GM19023 (cell line): ENCODE measurements at regions not wholly inside any gene's neighbourhood (a gene's known extent, or its start where the extent isn't known, plus 50 kb on each side); places are given as distances from the start of the nearest gene placed in this dataset.
"Not testable (repeated sequence)": the region's sequence is repeated elsewhere in the genome, so short reads cannot be mapped to it uniquely, and the experiment has no call there.

Source experiments
- ATAC-seq: cut with Tn5 transposase; IDR thresholded peaks from one replicate; pipeline ENCODE4 v1.9.1; 2021; ENCODE audit warnings: mild to moderate bottlenecking, moderate library complexity; ENCODE audit not compliant: unreplicated experiment

- ATAC-seq: no peak
Observed at GRCh38 chr13:31605076-31605860, 134.1 kb upstream of the RXFP2 start.

GRCh38 chr13:31607531-31607930 lies 131.8 kb upstream of the RXFP2 start:
- not testable (repeated sequence) for ATAC-seq

GRCh38 chr13:31608780-31609179 lies 130.5 kb upstream of the RXFP2 start:
- not testable (repeated sequence) for ATAC-seq

GRCh38 chr13:31610270-31610998 lies 128.9 kb upstream of the RXFP2 start:
- ATAC-seq: no peak

DNA sequence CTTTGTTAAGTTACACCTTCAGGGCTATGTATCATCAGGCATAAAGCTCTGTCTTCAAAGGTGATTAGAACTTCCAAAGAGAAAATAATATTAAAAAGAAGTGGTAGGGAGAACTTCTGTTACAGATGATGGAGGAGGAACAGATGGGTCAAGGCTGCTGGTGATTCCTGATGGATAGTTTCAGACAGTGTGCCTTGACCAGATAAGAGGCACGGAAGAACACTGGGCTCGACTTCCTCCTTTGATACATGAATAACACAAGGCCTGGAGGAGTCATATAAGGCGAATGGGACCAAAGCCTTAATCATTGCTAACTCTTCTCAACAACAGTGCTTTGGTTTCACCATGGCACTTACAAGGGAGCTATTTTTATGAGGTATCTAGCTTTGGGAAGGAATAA lies 128.1 kb upstream of the RXFP2 start:
- ATAC-seq: no peak

GRCh38 chr13:31614073-31614472 lies 125.3 kb upstream of the RXFP2 start:
- no peak for ATAC-seq

DNA sequence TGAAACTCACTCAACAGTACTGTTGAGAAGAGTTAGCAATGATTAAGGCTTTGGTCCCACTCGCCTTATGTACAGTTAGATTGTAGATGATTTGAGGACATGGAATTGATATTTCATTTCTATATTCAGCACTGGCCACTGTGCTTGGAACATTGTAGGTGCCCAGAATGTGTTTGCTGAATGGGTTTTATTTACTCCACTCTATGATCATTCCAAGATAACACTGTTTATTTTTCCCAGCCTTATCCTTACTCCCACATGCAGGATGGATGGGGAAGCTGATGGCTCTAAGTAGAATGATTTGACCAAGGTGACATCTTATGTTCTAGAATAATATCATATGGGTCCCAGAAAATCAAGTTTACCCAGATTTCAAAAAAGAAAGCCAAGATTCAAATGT lies 124.6 kb upstream of the RXFP2 start:
- ATAC-seq: no peak

GRCh38 chr13:31625115-31625514 lies 114.2 kb upstream of the RXFP2 start:
- ATAC-seq: no peak

- ATAC-seq: no peak
Observed at GRCh38 chr13:31627097-31627845, 112.1 kb upstream of the RXFP2 start.

DNA sequence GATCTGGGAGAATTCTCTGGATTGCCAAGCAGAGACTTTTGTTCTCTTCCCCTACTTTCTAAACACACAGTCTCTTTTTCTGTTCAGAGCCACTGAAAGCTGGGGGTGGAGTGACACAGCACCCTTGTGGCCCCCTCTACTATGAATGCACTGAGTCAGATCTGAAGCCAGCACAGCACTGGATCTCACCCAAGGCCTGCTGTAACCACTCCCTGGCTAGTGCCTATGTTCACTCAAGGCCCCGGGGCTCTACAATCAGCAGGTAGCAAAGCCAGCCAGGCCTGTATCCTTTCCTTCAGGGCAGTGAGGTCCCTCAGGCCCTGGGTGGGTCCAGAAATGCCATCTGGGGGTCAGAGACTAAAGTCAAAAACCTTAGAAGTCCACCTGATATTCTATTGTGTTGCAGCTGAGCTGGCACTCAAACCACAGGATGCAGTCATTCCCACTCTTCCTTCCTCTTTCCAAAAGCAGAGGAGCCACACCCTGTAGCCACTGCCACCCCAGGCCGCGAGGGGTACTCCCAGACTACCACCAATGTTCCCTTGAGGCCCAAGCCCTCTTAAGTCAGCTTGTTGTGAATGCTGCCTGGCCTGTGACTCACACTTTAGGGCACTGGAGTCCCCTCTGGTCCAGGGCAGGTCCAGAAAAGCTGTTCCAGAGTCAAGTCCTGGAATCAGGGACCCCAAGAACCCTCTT lies 110.1 kb upstream of the RXFP2 start:
- ATAC-seq: no peak

DNA sequence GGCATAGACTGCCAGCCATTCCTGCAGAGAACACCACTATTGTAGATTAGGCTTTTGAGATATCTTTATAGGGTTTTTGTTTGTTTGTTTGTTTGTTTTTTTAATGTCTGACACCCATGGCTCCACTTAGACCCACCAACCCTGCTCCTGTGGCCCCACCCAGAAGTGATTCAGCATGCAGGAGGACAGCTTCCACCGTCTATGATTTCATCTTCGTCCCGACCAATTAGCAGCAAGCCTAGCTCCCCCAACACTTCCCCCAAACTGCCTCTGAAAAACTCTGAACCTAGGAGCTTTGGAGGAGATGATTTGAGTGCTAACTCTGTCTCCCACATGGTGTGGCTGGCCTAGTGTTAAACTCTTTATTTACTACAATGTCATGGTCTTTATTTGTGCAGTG lies 108.3 kb upstream of the RXFP2 start:
- no peak for ATAC-seq

GRCh38 chr13:31631746-31632145 lies 107.6 kb upstream of the RXFP2 start:
- no peak for ATAC-seq

- no peak for ATAC-seq
Observed at GRCh38 chr13:31638577-31638976, 100.7 kb upstream of the RXFP2 start.

GRCh38 chr13:31639443-31640163 lies 99.7 kb upstream of the RXFP2 start:
- ATAC-seq: no peak

DNA sequence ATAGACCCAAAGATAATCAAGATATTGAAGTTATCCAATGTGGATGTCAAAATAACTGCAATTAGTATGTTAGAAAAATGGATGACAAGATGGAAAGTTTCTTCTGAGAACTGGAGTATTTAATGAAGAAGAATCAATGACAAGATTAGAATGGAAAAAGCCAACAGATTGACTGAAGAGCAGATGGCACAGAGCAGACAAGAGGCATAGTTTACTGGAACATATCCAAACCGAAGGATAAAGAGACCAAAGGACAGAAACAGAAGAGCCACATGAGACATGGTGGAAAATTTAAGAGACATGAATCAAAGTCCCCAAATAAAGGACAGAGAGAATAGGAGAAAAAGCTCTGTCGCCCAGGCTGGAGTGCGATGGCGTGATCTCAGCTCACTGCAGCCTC lies 89.6 kb upstream of the RXFP2 start:
- ATAC-seq: no peak

DNA sequence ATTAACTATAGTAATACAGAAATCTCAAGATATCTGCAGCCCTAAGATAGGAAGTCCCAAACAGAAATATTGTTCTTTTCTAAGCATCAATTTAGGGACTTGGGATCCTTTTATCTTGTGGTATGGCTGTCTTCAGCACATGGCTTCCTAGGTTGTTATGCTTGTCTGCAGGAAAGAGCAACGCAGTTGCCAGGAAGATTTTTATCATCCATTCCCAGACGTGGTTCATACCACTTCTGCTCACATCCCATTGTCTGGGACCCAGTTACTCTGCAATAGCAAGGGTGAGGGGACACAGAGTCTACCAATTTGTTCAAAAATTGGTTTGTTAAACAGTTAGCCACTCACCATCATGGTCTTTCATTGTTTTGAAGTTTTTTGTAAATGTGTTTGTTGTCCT lies 85.6 kb upstream of the RXFP2 start:
- no peak for ATAC-seq

GRCh38 chr13:31663880-31664585 lies 75.3 kb upstream of the RXFP2 start:
- no peak for ATAC-seq

GRCh38 chr13:31670831-31671617 lies 68.3 kb upstream of the RXFP2 start:
- ATAC-seq: no peak

GRCh38 chr13:31674051-31674450 lies 65.3 kb upstream of the RXFP2 start:
- ATAC-seq: no peak
